SK-N-SH treated with all-trans-retinoic acid at 6 μM for 48 hours (cell line): ENCODE measurements at regions not wholly inside any gene's neighbourhood (a gene's known extent, or its start where the extent isn't known, plus 50 kb on each side); places are given as distances from the start of the nearest gene placed in this dataset.

Experiments
- ATAC-seq: fragments of 200-7000 bp; cut with Tn5 transposase; 3 replicates; pipeline ENCODE4 v1.9.1; 2020; ENCODE audit warnings: mild to moderate bottlenecking, moderate library complexity
- ARNTL ChIP-seq: fragments of 450-650 bp; formaldehyde crosslinking; IDR thresholded peaks from 2 replicates; pipeline ENCODE4 v1.5.0; 2020; ENCODE audit warnings: low read depth, mild to moderate bottlenecking, moderate library complexity, borderline replicate concordance
- BACH2 ChIP-seq: fragments of 250-450 bp; sonication (Bioruptor Pico); IDR thresholded peaks from 2 replicates; pipeline ENCODE4 v1.9.0; 2021; ENCODE audit warnings: mild to moderate bottlenecking, borderline replicate concordance
- CSDC2 ChIP-seq: fragments of 250-450 bp; sonication (Bioruptor Pico); IDR thresholded peaks from 2 replicates; pipeline ENCODE4 v1.5.0; 2020; ENCODE audit warnings: mild to moderate bottlenecking, moderate library complexity
- ESRRG ChIP-seq: fragments of 250-450 bp; sonication (Bioruptor Pico); IDR thresholded peaks from 2 replicates; pipeline ENCODE4 v1.6.1; 2021; ENCODE audit warnings: mild to moderate bottlenecking
- GLIS3 ChIP-seq: fragments of 250-450 bp; sonication (Bioruptor Pico); IDR thresholded peaks from 2 replicates; pipeline ENCODE4 v1.5.0; 2020; ENCODE audit warnings: mild to moderate bottlenecking, moderate library complexity
- ISL1 ChIP-seq: fragments of 250-450 bp; sonication (Bioruptor Pico); IDR thresholded peaks from 2 replicates; pipeline ENCODE4 v2.1.2; 2022; ENCODE audit warnings: mild to moderate bottlenecking, moderate library complexity
- OSR1 ChIP-seq: fragments of 250-450 bp; sonication (Bioruptor Pico); IDR thresholded peaks from 2 replicates; pipeline ENCODE4 v1.8.0; 2022; ENCODE audit warnings: moderate library complexity, mild to moderate bottlenecking, inconsistent platforms
- PPARA ChIP-seq: fragments of 250-450 bp; sonication (Bioruptor Pico); IDR thresholded peaks from 2 replicates; pipeline ENCODE4 v1.5.0; 2020; ENCODE audit warnings: mild to moderate bottlenecking, borderline replicate concordance
- RARB ChIP-seq: fragments of 250-450 bp; sonication (Bioruptor Pico); IDR thresholded peaks from 2 replicates; pipeline ENCODE4 v1.8.0; 2021; ENCODE audit warnings: mild to moderate bottlenecking, moderate library complexity
- TCF4 ChIP-seq: fragments of 250-450 bp; sonication (Bioruptor Pico); IDR thresholded peaks from 2 replicates; pipeline ENCODE4 v1.8.0; 2021; ENCODE audit warnings: mild to moderate bottlenecking, moderate library complexity, borderline replicate concordance
- ZC3H10 ChIP-seq: fragments of 250-450 bp; sonication (Bioruptor Pico); IDR thresholded peaks from 2 replicates; pipeline ENCODE4 v1.5.1; 2021; ENCODE audit warnings: mild to moderate bottlenecking, moderate library complexity
- ZFP30 ChIP-seq: fragments of 450-650 bp; formaldehyde crosslinking; IDR thresholded peaks from 2 replicates; pipeline ENCODE4 v1.5.0; 2022; ENCODE audit warnings: mild to moderate bottlenecking, moderate library complexity
- ZNF565 ChIP-seq: fragments of 450-650 bp; formaldehyde crosslinking; conservative IDR thresholded peaks from 2 replicates; pipeline ENCODE4 v1.5.0; 2020; ENCODE audit warnings: low read depth, mild to moderate bottlenecking, moderate library complexity
- ZNF70 ChIP-seq: fragments of 450-650 bp; formaldehyde crosslinking; IDR thresholded peaks from 2 replicates; pipeline ENCODE4 v1.5.0; 2020; ENCODE audit warnings: mild to moderate bottlenecking, moderate library complexity
- ZNF8 ChIP-seq: fragments of 450-650 bp; formaldehyde crosslinking; IDR thresholded peaks from 2 replicates; pipeline ENCODE4 v1.5.0; 2020; ENCODE audit warnings: mild to moderate bottlenecking, moderate library complexity
- TF ChIP-seq, protein P1 (sequence below): fragments of 250-450 bp; sonication (Bioruptor Pico); IDR thresholded peaks from 2 replicates; pipeline ENCODE4 v1.5.0; 2020; ENCODE audit warnings: mild to moderate bottlenecking, moderate library complexity
- TF ChIP-seq, protein P2 (sequence below): fragments of 250-450 bp; sonication (Bioruptor Pico); IDR thresholded peaks from 2 replicates; pipeline ENCODE4 v1.5.1; 2021; ENCODE audit warnings: mild to moderate bottlenecking, moderate library complexity
- TF ChIP-seq, protein P3 (sequence below): fragments of 250-450 bp; sonication (Bioruptor Pico); IDR thresholded peaks from 2 replicates; pipeline ENCODE4 v1.8.0; 2020; ENCODE audit warnings: mild to moderate bottlenecking, moderate library complexity, borderline replicate concordance
- TF ChIP-seq, protein P4 (sequence below): fragments of 250-450 bp; sonication (Bioruptor Pico); IDR thresholded peaks from 2 replicates; pipeline ENCODE4 v1.5.1; 2020; ENCODE audit warnings: low read depth, mild to moderate bottlenecking, moderate library complexity

DNA sequence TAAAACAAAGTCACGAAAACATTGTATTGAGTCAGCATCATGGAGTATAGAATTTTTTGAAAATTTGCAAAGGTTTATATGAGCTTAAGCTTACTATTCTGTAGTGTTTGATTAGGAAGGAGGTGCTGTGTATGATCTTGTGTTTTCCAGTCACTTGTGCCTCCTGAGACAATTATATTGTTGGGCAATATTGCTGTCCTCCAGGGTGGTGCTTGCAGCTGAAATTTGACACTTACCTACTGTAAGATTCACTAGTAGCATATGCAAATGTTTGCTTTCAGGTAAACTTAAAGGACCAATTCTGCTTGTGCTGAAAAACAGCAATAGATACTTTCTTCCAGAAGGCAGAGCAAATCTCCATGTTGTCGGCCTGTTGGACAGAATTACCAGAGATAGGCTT, 268.0 kb downstream of the TGFB2 start:
- ATAC-seq = no peak
- TF ChIP-seq ZNF8 (CRISPR knock-in tag) (no peak), BACH2 (no peak), PPARA (CRISPR knock-in tag) (no peak), ARNTL (CRISPR knock-in tag) (no peak), ZNF565 (CRISPR knock-in tag) (no peak), RARB (CRISPR knock-in tag) (no peak)
- TF ChIP-seq, protein P1, sequence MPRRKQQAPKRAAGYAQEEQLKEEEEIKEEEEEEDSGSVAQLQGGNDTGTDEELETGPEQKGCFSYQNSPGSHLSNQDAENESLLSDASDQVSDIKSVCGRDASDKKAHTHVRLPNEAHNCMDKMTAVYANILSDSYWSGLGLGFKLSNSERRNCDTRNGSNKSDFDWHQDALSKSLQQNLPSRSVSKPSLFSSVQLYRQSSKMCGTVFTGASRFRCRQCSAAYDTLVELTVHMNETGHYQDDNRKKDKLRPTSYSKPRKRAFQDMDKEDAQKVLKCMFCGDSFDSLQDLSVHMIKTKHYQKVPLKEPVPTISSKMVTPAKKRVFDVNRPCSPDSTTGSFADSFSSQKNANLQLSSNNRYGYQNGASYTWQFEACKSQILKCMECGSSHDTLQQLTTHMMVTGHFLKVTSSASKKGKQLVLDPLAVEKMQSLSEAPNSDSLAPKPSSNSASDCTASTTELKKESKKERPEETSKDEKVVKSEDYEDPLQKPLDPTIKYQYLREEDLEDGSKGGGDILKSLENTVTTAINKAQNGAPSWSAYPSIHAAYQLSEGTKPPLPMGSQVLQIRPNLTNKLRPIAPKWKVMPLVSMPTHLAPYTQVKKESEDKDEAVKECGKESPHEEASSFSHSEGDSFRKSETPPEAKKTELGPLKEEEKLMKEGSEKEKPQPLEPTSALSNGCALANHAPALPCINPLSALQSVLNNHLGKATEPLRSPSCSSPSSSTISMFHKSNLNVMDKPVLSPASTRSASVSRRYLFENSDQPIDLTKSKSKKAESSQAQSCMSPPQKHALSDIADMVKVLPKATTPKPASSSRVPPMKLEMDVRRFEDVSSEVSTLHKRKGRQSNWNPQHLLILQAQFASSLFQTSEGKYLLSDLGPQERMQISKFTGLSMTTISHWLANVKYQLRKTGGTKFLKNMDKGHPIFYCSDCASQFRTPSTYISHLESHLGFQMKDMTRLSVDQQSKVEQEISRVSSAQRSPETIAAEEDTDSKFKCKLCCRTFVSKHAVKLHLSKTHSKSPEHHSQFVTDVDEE (CRISPR knock-in tag) = no peak
- TF ChIP-seq, protein P2, sequence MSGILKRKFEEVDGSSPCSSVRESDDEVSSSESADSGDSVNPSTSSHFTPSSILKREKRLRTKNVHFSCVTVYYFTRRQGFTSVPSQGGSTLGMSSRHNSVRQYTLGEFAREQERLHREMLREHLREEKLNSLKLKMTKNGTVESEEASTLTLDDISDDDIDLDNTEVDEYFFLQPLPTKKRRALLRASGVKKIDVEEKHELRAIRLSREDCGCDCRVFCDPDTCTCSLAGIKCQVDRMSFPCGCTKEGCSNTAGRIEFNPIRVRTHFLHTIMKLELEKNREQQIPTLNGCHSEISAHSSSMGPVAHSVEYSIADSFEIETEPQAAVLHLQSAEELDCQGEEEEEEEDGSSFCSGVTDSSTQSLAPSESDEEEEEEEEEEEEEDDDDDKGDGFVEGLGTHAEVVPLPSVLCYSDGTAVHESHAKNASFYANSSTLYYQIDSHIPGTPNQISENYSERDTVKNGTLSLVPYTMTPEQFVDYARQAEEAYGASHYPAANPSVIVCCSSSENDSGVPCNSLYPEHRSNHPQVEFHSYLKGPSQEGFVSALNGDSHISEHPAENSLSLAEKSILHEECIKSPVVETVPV (CRISPR knock-in tag) = no peak
- TF ChIP-seq, protein P3, sequence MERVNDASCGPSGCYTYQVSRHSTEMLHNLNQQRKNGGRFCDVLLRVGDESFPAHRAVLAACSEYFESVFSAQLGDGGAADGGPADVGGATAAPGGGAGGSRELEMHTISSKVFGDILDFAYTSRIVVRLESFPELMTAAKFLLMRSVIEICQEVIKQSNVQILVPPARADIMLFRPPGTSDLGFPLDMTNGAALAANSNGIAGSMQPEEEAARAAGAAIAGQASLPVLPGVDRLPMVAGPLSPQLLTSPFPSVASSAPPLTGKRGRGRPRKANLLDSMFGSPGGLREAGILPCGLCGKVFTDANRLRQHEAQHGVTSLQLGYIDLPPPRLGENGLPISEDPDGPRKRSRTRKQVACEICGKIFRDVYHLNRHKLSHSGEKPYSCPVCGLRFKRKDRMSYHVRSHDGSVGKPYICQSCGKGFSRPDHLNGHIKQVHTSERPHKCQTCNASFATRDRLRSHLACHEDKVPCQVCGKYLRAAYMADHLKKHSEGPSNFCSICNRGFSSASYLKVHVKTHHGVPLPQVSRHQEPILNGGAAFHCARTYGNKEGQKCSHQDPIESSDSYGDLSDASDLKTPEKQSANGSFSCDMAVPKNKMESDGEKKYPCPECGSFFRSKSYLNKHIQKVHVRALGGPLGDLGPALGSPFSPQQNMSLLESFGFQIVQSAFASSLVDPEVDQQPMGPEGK = no peak

DNA sequence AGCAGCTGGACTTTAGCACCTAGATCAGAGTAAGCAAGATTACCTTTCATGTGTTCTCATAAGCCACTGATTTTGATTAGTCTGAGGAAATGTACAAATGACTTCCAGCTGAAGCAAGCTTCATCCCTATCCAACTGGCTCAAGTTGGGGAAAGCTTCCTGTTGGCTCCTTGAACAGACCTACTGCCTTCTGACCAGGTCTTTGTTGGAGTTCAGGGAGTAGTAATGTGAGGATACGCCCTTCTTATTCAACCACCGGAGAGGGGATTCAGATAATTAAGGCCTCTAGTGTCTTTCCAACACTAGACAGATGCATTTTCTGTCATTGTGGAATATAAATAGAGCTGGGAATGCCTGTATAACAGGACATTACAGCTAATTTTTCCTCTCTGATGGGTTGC, 268.9 kb downstream of the TGFB2 start:
- TF ChIP-seq, protein P4, sequence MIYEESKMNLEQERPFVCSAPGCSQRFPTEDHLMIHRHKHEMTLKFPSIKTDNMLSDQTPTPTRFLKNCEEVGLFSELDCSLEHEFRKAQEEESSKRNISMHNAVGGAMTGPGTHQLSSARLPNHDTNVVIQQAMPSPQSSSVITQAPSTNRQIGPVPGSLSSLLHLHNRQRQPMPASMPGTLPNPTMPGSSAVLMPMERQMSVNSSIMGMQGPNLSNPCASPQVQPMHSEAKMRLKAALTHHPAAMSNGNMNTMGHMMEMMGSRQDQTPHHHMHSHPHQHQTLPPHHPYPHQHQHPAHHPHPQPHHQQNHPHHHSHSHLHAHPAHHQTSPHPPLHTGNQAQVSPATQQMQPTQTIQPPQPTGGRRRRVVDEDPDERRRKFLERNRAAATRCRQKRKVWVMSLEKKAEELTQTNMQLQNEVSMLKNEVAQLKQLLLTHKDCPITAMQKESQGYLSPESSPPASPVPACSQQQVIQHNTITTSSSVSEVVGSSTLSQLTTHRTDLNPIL (CRISPR knock-in tag) = no peak
- no peak for TF ChIP-seq GLIS3 (CRISPR knock-in tag)
- no peak for TF ChIP-seq CSDC2 (CRISPR knock-in tag)
- TF ChIP-seq ISL1 (CRISPR knock-in tag) = no peak
- TF ChIP-seq ESRRG (CRISPR knock-in tag) = no peak
- TF ChIP-seq ZC3H10 (CRISPR knock-in tag) = no peak
- no peak for ATAC-seq

DNA sequence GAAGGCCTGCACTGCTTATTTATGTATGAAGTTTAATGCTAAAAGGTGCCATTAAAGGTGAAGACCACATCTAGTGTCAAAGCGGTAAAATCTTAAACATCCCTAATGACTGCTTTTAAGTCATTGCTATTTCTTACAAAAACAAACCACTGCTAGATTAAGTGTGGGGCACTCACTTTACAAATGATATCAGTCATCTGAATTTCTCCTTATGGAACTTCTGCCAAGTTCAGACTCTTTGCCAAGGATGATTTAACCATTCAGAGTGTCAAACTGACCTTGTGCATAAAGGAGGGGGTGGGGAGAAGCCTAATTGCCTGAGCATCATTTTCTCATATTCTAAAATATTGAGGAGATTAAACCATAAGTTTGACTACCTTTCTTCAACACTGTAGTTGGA, 271.5 kb downstream of the TGFB2 start:
- no peak for ATAC-seq
- TF ChIP-seq PPARA (CRISPR knock-in tag) (no peak), GLIS3 (CRISPR knock-in tag) (no peak), TCF4 (CRISPR knock-in tag) (no peak), ZFP30 (CRISPR knock-in tag) (no peak), RARB (CRISPR knock-in tag) (no peak), ISL1 (CRISPR knock-in tag) (no peak), ARNTL (CRISPR knock-in tag) (no peak), ZNF8 (CRISPR knock-in tag) (no peak), ZC3H10 (CRISPR knock-in tag) (no peak), ZNF565 (CRISPR knock-in tag) (no peak), ZNF70 (CRISPR knock-in tag) (no peak), OSR1 (CRISPR knock-in tag) (no peak)
- TF ChIP-seq, protein P4 (CRISPR knock-in tag) = no peak
- TF ChIP-seq, protein P2 (CRISPR knock-in tag) = no peak
